ENCODE measurements at regions not wholly inside any gene's neighbourhood (a gene's known extent, or its start where the extent isn't known, plus 50 kb on each side); places are given as distances from the start of the nearest gene placed in this dataset.

- no peak overlapping the region for H3K4me3 ChIP-seq
- H3K27ac ChIP-seq (replicated peaks in 1 of 4) = no peak overlapping the region
- H3K9me3 ChIP-seq = no peaks in the 10 kb centered on the region
- intact Hi-C loops (cut with DNase I) = no loop called here
- no peak for DNase-seq (ENCODE audit: extremely low spot score)
- H3K4me1 ChIP-seq = no peaks in the 10 kb centered on the region
- TF ChIP-seq CTCF (IDR thresholded peaks at IDR 0.05) = no peak
- no peak for TF ChIP-seq POLR2AphosphoS5 (IDR thresholded peaks at IDR 0.05)
- TF ChIP-seq POLR2A (IDR thresholded peaks at IDR 0.05; ENCODE audit: low read depth) = no peak
- TF ChIP-seq EP300 (IDR thresholded peaks at IDR 0.05) = no peak
- H3K36me3 ChIP-seq = no peaks in the 10 kb centered on the region
- H3K27me3 ChIP-seq = no peaks in the 10 kb centered on the region
Measured at GRCh38 chr4:178955614-178956013, 1513.4 kb upstream of the AGA start.

- H3K27me3 ChIP-seq = no peaks in the 10 kb centered on the region
- intact Hi-C loops (cut with DNase I) = no loop called here
- no peak overlapping the region for H3K27ac ChIP-seq (replicated peaks in 1 of 4)
- H3K9me3 ChIP-seq = no peaks in the 10 kb centered on the region
- 86% methylated on average over 4 of the region's 4 CpGs for WGBS
- H3K4me3 ChIP-seq = no peak overlapping the region
- no peaks in the 10 kb centered on the region for H3K36me3 ChIP-seq
- no peaks in the 10 kb centered on the region for H3K4me1 ChIP-seq
- no peak for DNase-seq (ENCODE audit: extremely low spot score)
- TF ChIP-seq CTCF (IDR thresholded peaks at IDR 0.05) (no peak), POLR2A (IDR thresholded peaks at IDR 0.05; ENCODE audit: low read depth) (no peak), POLR2AphosphoS5 (IDR thresholded peaks at IDR 0.05) (no peak), EP300 (IDR thresholded peaks at IDR 0.05) (no peak)
Measured at GRCh38 chr4:178958725-178959440, 1516.6 kb upstream of the AGA start.

GRCh38 chr4:178963446-178964045, 1521.3 kb upstream of the AGA start:
- no peaks in the 10 kb centered on the region for H3K4me1 ChIP-seq
- no peak for TF ChIP-seq POLR2AphosphoS5 (IDR thresholded peaks at IDR 0.05)
- TF ChIP-seq CTCF (IDR thresholded peaks at IDR 0.05) = no peak
- TF ChIP-seq POLR2A (IDR thresholded peaks at IDR 0.05; ENCODE audit: low read depth) = no peak
- TF ChIP-seq EP300 (IDR thresholded peaks at IDR 0.05) = no peak
- 89% methylated on average over 4 of the region's 4 CpGs for WGBS
- H3K9me3 ChIP-seq = no peaks in the 10 kb centered on the region
- H3K36me3 ChIP-seq = no peaks in the 10 kb centered on the region
- intact Hi-C loops (cut with DNase I) = no loop called here
- H3K27ac ChIP-seq (replicated peaks in 1 of 4) = no peak overlapping the region
- no peak for DNase-seq (ENCODE audit: extremely low spot score)
- H3K4me3 ChIP-seq = no peak overlapping the region
- no peaks in the 10 kb centered on the region for H3K27me3 ChIP-seq

GRCh38 chr4:178966644-178967043, 1524.4 kb upstream of the AGA start:
- no peaks in the 10 kb centered on the region for H3K36me3 ChIP-seq
- H3K9me3 ChIP-seq = no peaks in the 10 kb centered on the region
- no peaks in the 10 kb centered on the region for H3K4me1 ChIP-seq
- no peaks in the 10 kb centered on the region for H3K27me3 ChIP-seq
- H3K4me3 ChIP-seq = no peak overlapping the region
- TF ChIP-seq POLR2A (IDR thresholded peaks at IDR 0.05; ENCODE audit: low read depth) = no peak
- TF ChIP-seq CTCF (IDR thresholded peaks at IDR 0.05) = no peak
- no peak for TF ChIP-seq EP300 (IDR thresholded peaks at IDR 0.05)
- TF ChIP-seq POLR2AphosphoS5 (IDR thresholded peaks at IDR 0.05) = no peak
- WGBS = 84% methylated on average over 2 of the region's 2 CpGs
- intact Hi-C loops (cut with DNase I) = no loop called here
- no peak for DNase-seq (ENCODE audit: extremely low spot score)
- no peak overlapping the region for H3K27ac ChIP-seq (replicated peaks in 1 of 4)

Data from esophagus muscularis mucosa (tissue), 4 donors.